K562 (cell line): ENCODE measurements at regions not wholly inside any gene's neighbourhood (a gene's known extent, or its start where the extent isn't known, plus 50 kb on each side); places are given as distances from the start of the nearest gene placed in this dataset.
"Not testable (repeated sequence)": the region's sequence is repeated elsewhere in the genome, so short reads cannot be mapped to it uniquely, and the experiment has no call there.

Source experiments
- ATAC-seq: fragments of 200-7000 bp; cut with Tn5 transposase; 3 replicates; pipeline ENCODE4 v1.9.1; 2020; ENCODE audit warnings: moderate library complexity
- BruUV-seq: library from RNA; stranded (reverse); fragments of 400-500 nt; replicated peaks from 2 replicates; lab custom pipeline; 2021; lab: Mats Ljungman, UMichigan
- CTCF ChIA-PET: fragments of 300-600 bp; formaldehyde crosslinking; extraction: SDS; loops from one replicate; lab custom pipeline; 2021; ENCODE audit warnings: low intra/inter-chr PET ratio; lab: Yijun Ruan, JAX
- POLR2A ChIA-PET: fragments of 300-600, 350-650 bp; sonication (Branson Sonifier 250); formaldehyde crosslinking; extraction: SDS; loops from one replicate; lab custom pipeline; 2021; ENCODE audit warnings: antibody characterized with exemption, inconsistent platforms; lab: Yijun Ruan, JAX
- DNase-seq, 4 experiments: peaks; one replicate each; pipeline versions ENCODE4 v3.0.0 to v3.0.0-alpha.2; 2011 to 2018; ENCODE audit warnings: low spot score in 3 of 4, mixed read lengths in 3 of 4; ENCODE audit errors: extremely low read depth in 1 of 4
- FAIRE-seq: peaks from 2 replicates; lab custom pipeline; 2011; peaks lifted over from hg19 to GRCh38; lab: Jason Lieb, UNC
- H2AFZ ChIP-seq: 2 replicates; pipeline ENCODE4 v1.6.0; 2011; ENCODE audit warnings: low read depth, low read length, control low read depth, inconsistent platforms
- H3K27ac ChIP-seq: fragments of 200-600 bp; 3 replicates; pipeline ENCODE4 v1.8.0; 2011; ENCODE audit warnings: low read depth, mild to moderate bottlenecking, control low read depth, inconsistent platforms, low read length, moderate library complexity, mixed read lengths; ENCODE audit errors: extremely low read depth
- H3K27me3 ChIP-seq, 2 experiments: fragments of 300-600 bp in 1 of 2; 2 replicates in 1 of 2; 3 replicates in 1 of 2; pipeline versions ENCODE4 v1.6.0 to v1.8.0; 2011; ENCODE audit warnings: inconsistent platforms in 2 of 2, low read length in 2 of 2, mild to moderate bottlenecking in 1 of 2, mixed read lengths in 1 of 2, moderate library complexity in 1 of 2; ENCODE audit not compliant: control insufficient read depth in 2 of 2, insufficient read depth in 2 of 2
- H3K36me3 ChIP-seq: fragments of 300-600 bp; 3 replicates; pipeline ENCODE4 v1.8.0; 2011; ENCODE audit warnings: mild to moderate bottlenecking, low read length, inconsistent platforms; ENCODE audit not compliant: control insufficient read depth, insufficient read depth
- H3K4me1 ChIP-seq, 2 experiments: fragments of 200-600 bp in 1 of 2; replicated peaks in 1 of 2; 2 replicates in 1 of 2; 3 replicates in 1 of 2; pipeline versions ENCODE4 v1.5.1 to v1.8.0; 2011; ENCODE audit warnings: inconsistent platforms in 2 of 2, low read length in 2 of 2, mild to moderate bottlenecking in 1 of 2, mixed read lengths in 1 of 2, moderate library complexity in 1 of 2; ENCODE audit not compliant: control insufficient read depth in 2 of 2, insufficient read depth in 2 of 2
- H3K4me2 ChIP-seq: 2 replicates; pipeline ENCODE4 v1.6.1; 2011; ENCODE audit warnings: low read length, control low read depth, inconsistent platforms, mixed read lengths; ENCODE audit not compliant: insufficient read depth
- H3K4me3 ChIP-seq: fragments of 200-600 bp; sonication (generic), shearing (Covaris generic); 2 replicates; pipeline ENCODE4 v1.5.1; 2016; ENCODE audit warnings: control low read depth, inconsistent platforms
- H3K79me2 ChIP-seq: fragments of 200-600 bp; 3 replicates; pipeline ENCODE4 v1.8.0; 2011; ENCODE audit warnings: low read length, inconsistent platforms; ENCODE audit not compliant: control insufficient read depth, insufficient read depth
- H3K9ac ChIP-seq, 2 experiments: 2 replicates each; pipeline versions ENCODE4 v1.6.0 to v1.6.1; 2011; ENCODE audit warnings: low read depth in 2 of 2, low read length in 2 of 2, control low read depth in 1 of 2, inconsistent platforms in 1 of 2, mild to moderate bottlenecking in 1 of 2, mixed read lengths in 1 of 2; ENCODE audit not compliant: insufficient read depth in 1 of 2
- H3K9me1 ChIP-seq: one replicate; pipeline ENCODE4 v1.6.0; 2011; ENCODE audit warnings: inconsistent platforms, mild to moderate bottlenecking, low read length, moderate library complexity; ENCODE audit not compliant: control insufficient read depth, insufficient read depth
- H3K9me3 ChIP-seq: replicated peaks from 2 replicates; pipeline ENCODE4 v1.5.1; 2011; ENCODE audit warnings: low read depth, low read length, inconsistent platforms; ENCODE audit not compliant: control insufficient read depth, insufficient read depth
- H4K20me1 ChIP-seq: replicated peaks from 2 replicates; pipeline ENCODE4 v1.6.1; 2011; ENCODE audit warnings: low read length, inconsistent platforms, mixed read lengths; ENCODE audit not compliant: control insufficient read depth, insufficient read depth
- CTCF ChIP-seq, 3 experiments: IDR thresholded peaks in 2 of 3; conservative IDR thresholded peaks in 1 of 3; 2 replicates each; pipeline ENCODE4 v1.5.1; 2011 to 2012; ENCODE audit warnings: low read length in 3 of 3, mild to moderate bottlenecking in 3 of 3, control low read depth in 2 of 3, improper control_type of control experiment in 1 of 3, inconsistent platforms in 1 of 3, low read depth in 1 of 3, mixed read lengths in 1 of 3, moderate library complexity in 1 of 3; ENCODE audit not compliant: insufficient read depth in 2 of 3
- RAD21 ChIP-seq, 2 experiments: fragments of 250-450 bp in 1 of 2; fragments of 450-650 bp in 1 of 2; sonication (Bioruptor Pico) in 1 of 2; formaldehyde crosslinking in 1 of 2; IDR thresholded peaks in 1 of 2; conservative IDR thresholded peaks in 1 of 2; 2 replicates each; pipeline versions ENCODE4 v1.4.0 to v1.8.0; 2020 to 2022; ENCODE audit warnings: mild to moderate bottlenecking in 2 of 2, moderate library complexity in 1 of 2
- WGBS: fragments of 100-300 bp; shearing (Covaris generic); methylation state at CpG from one replicate; pipeline ENCODE4 v1.1.6; 2016; ENCODE audit warnings: low coverage, mixed read lengths; ENCODE audit not compliant: insufficient coverage; ENCODE audit errors: missing lambda C conversion rate; 5-methylcytosine and 5-hydroxymethylcytosine counted together
- in situ Hi-C: fragments of 300-500 bp; cut with MboI; formaldehyde crosslinking; loops from 4 replicates; pipeline ENCODE4 v1.15.0; 2018; ENCODE audit warnings: inconsistent platforms, mixed read lengths
- intact Hi-C: fragments of 100-400 bp; cut with micrococcal nuclease; formaldehyde crosslinking; loops from 2 replicates; pipeline ENCODE4 v1.14.2; 2022

GRCh38 chr13:18706538-18706937 is 475.1 kb downstream of the TUBA3C start:
- H3K9ac ChIP-seq, H3K36me3 ChIP-seq, H4K20me1 ChIP-seq, H3K79me2 ChIP-seq, H3K9me3 ChIP-seq, H3K4me3 ChIP-seq, CTCF ChIA-PET, FAIRE-seq, in situ Hi-C loops, POLR2A ChIA-PET, H3K27me3 ChIP-seq, H3K4me1 ChIP-seq, BruUV-seq, H3K27ac ChIP-seq, H3K4me2 ChIP-seq, H3K9me1 ChIP-seq, H2AFZ ChIP-seq, intact Hi-C loops: not testable (repeated sequence)
- DNase-seq, result peak; percentile 3 to 36 (median 12)
- 3% methylated on average over 4 of the region's 4 CpGs for WGBS
- TF ChIP-seq RAD21 (CRISPR knock-in tag; conservative IDR thresholded peaks at IDR 0.05 in 1 of 2, IDR thresholded peaks at IDR 0.05 in 1 of 2) (peak; percentile 7 to 42; a peak in 1 of 4 replicates), CTCF (IDR thresholded peaks at IDR 0.05 in 2 of 3, conservative IDR thresholded peaks at IDR 0.05 in 1 of 3; ENCODE audit: insufficient read depth in 2 of 3, low read depth in 1 of 3, low read length in 3 of 3) (peak; percentile 35 to 44 (median 44); a peak in 3 of 6 replicates)
- ATAC-seq, result peak; percentile 97

GRCh38 chr13:18702464-18703247 is 479.0 kb downstream of the TUBA3C start:
- H3K79me2 ChIP-seq, in situ Hi-C loops, DNase-seq, H4K20me1 ChIP-seq, H2AFZ ChIP-seq, H3K9ac ChIP-seq, intact Hi-C loops, H3K27ac ChIP-seq, H3K4me2 ChIP-seq, H3K4me1 ChIP-seq, H3K36me3 ChIP-seq, H3K4me3 ChIP-seq, POLR2A ChIA-PET, H3K9me1 ChIP-seq, H3K27me3 ChIP-seq, CTCF ChIA-PET, H3K9me3 ChIP-seq, ATAC-seq, FAIRE-seq, BruUV-seq: not testable (repeated sequence)
- WGBS, result 0% methylated on average over 7 of the region's 8 CpGs

GRCh38 chr13:18698332-18698731 is 483.3 kb downstream of the TUBA3C start:
- FAIRE-seq, H4K20me1 ChIP-seq, H3K27me3 ChIP-seq, H3K4me2 ChIP-seq, CTCF ChIA-PET, H3K9ac ChIP-seq, ATAC-seq, H3K36me3 ChIP-seq, H3K27ac ChIP-seq, in situ Hi-C loops, BruUV-seq, H3K79me2 ChIP-seq, H3K4me1 ChIP-seq, DNase-seq, POLR2A ChIA-PET, intact Hi-C loops, H3K4me3 ChIP-seq, H2AFZ ChIP-seq, H3K9me1 ChIP-seq, H3K9me3 ChIP-seq: not testable (repeated sequence)
- WGBS, result 0% methylated on average over 1 of the region's 3 CpGs
